ENCODE measurements at regions not wholly inside any gene's neighbourhood (a gene's known extent, or its start where the extent isn't known, plus 50 kb on each side); places are given as distances from the start of the nearest gene placed in this dataset.

DNA sequence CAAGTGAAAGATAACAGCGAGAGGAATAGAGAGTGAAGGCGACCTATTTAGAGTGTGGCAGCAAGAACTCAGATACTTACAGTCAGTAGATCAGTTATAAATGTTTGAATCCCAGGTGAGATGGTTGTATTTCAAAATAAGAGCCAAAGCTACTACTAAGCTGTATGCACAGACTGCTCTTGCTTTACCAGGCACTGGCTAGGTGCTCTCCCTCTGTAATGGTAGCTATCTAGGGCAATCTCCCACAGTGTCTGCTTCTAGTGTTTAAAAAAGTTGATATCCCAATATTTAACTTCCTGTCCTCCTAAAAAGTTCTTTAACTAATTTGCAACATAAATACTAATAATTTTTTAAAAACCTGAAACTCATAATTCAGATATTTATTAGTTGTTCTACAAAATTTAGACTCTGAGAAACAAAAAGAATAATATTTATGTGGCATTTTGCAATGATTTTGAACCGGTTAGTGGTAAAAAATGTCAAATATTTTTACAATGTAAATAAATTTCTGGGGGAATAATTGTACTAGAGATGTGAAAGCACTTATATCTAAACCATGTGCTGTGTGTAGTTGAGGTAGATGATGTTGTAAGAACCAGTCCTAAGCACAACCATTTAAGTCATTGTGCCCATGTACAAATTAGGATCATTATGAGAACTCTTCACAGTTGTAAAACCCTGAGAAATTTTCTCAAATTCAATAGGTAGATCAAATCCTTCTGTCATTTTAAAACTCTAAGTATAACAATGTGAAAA is 349.3 kb upstream of the SEMA3D start:
- Histone ChIP-seq H3K27me3 (ENCODE audit: insufficient read depth, low read length, poor library complexity, severe bottlenecking) (no peaks in the 10 kb centered on the region), H3K27ac (ENCODE audit: low read depth, low read length) (no peak overlapping the region), H3K4me3 (ENCODE audit: low read length) (no peak overlapping the region), H3K4me1 (ENCODE audit: insufficient read depth, low read length) (no peaks in the 10 kb centered on the region), H3K9me3 (ENCODE audit: low read length) (no peaks in the 10 kb centered on the region), H3K36me3 (ENCODE audit: insufficient read depth, low read length) (no peaks in the 10 kb centered on the region)
- no peak for DNase-seq
- Mint-ChIP-seq H3K27me3 (no peaks in the 10 kb centered on the region), H3K9me3 (peaks cover 0 to 8% (median 3%) of the 10 kb centered on the region in 5 donors), H3K4me3 (no peak overlapping the region), H3K27ac (no peak overlapping the region), H3K4me1 (no peaks in the 10 kb centered on the region), H3K36me3 (no peaks in the 10 kb centered on the region)
- POLR2A ChIA-PET: no interaction called here
- CTCF ChIA-PET: no interaction called here

DNA sequence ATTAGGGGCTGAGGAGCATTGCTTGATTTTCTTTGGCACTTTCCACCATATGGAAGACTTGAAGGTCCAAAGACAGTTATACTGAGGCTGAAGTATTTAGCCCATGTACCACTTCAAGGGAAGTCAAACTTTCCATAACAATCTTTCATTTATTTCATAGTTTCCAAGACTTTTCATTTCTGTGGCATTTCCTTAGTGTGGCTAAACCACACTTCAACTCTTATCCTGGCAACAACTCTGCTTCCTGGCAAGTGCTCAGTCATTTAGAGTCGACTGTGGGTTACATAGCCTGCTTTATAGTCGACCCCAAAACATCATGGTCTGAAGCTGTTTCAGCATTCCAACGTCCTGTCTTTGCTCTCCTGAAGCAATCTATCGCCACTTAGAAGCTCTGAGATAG is 343.0 kb upstream of the SEMA3D start:
- Histone ChIP-seq H3K4me3 (ENCODE audit: low read length) (no peak overlapping the region), H3K36me3 (ENCODE audit: insufficient read depth, low read length) (no peaks in the 10 kb centered on the region), H3K9me3 (ENCODE audit: low read length) (no peaks in the 10 kb centered on the region), H3K27ac (ENCODE audit: low read depth, low read length) (no peak overlapping the region), H3K4me1 (ENCODE audit: insufficient read depth, low read length) (no peaks in the 10 kb centered on the region), H3K27me3 (ENCODE audit: insufficient read depth, low read length, poor library complexity, severe bottlenecking) (no peaks in the 10 kb centered on the region)
- no peak for DNase-seq
- H3K27me3 Mint-ChIP-seq: no peaks in the 10 kb centered on the region
- no peak overlapping the region for H3K27ac Mint-ChIP-seq
- ChIA-PET CTCF (no interaction called here), POLR2A (no interaction called here)
- H3K4me1 Mint-ChIP-seq: no peaks in the 10 kb centered on the region
- H3K9me3 Mint-ChIP-seq: peaks cover 0 to 24% (median 5%) of the 10 kb centered on the region in 5 donors
- no peak overlapping the region for H3K4me3 Mint-ChIP-seq
- no peaks in the 10 kb centered on the region for H3K36me3 Mint-ChIP-seq

DNA sequence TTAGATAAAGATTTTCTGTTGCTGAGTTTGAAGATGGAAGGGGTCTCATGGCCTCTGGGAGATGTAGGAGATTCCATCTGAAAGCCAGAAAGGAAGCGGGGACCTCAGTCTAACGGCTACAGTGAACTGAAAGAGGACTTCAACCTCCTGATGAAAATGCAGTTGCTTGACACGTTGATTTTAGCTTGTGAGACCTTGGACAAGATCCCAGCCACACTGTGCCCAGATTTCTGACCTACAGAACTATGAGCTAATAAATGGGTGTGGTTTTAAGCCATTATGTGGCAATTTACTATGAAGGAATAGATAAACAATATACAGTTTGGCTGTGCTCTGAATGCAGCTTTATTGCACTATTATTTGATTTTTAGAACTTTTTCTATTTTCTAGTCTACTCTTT is 342.3 kb upstream of the SEMA3D start:
- ChIA-PET CTCF (no interaction called here), POLR2A (no interaction called here)
- no peaks in the 10 kb centered on the region for H3K27me3 Mint-ChIP-seq
- no peak overlapping the region for H3K4me3 Mint-ChIP-seq
- no peaks in the 10 kb centered on the region for H3K36me3 Mint-ChIP-seq
- H3K4me3 ChIP-seq (ENCODE audit: low read length): no peak overlapping the region
- H3K9me3 Mint-ChIP-seq: peaks cover 0 to 29% (median 5%) of the 10 kb centered on the region in 5 donors
- H3K36me3 ChIP-seq (ENCODE audit: insufficient read depth, low read length): no peaks in the 10 kb centered on the region
- no peak overlapping the region for H3K27ac ChIP-seq (ENCODE audit: low read depth, low read length)
- H3K27me3 ChIP-seq (ENCODE audit: insufficient read depth, low read length, poor library complexity, severe bottlenecking): no peaks in the 10 kb centered on the region
- no peaks in the 10 kb centered on the region for H3K4me1 ChIP-seq (ENCODE audit: insufficient read depth, low read length)
- H3K4me1 Mint-ChIP-seq: no peaks in the 10 kb centered on the region
- DNase-seq: no peak
- H3K9me3 ChIP-seq (ENCODE audit: low read length): no peaks in the 10 kb centered on the region
- no peak overlapping the region for H3K27ac Mint-ChIP-seq

DNA sequence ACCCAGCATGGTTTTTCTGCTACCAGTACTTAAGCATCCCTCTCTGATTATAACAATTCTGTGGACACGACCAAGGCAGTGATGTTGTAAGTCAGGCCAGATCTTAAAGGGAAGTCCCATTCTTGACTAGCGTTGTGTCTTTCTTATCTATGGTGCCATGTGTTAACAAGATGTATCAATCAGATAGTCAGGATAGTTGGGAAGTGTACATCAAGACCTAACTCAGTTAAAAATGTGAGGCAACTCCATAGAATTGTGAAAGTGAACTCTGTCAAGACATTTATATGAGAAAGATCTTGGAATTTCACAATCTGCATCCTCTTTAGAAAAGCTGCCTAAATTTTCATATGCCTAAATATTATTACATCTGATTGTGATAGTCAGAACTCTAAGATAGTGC is 341.7 kb upstream of the SEMA3D start:
- Histone ChIP-seq H3K27ac (ENCODE audit: low read depth, low read length) (no peak overlapping the region), H3K4me3 (ENCODE audit: low read length) (no peak overlapping the region), H3K36me3 (ENCODE audit: insufficient read depth, low read length) (no peaks in the 10 kb centered on the region), H3K27me3 (ENCODE audit: insufficient read depth, low read length, poor library complexity, severe bottlenecking) (no peaks in the 10 kb centered on the region), H3K9me3 (ENCODE audit: low read length) (no peaks in the 10 kb centered on the region), H3K4me1 (ENCODE audit: insufficient read depth, low read length) (no peaks in the 10 kb centered on the region)
- Mint-ChIP-seq H3K4me3 (no peak overlapping the region), H3K27me3 (no peaks in the 10 kb centered on the region), H3K4me1 (no peaks in the 10 kb centered on the region), H3K27ac (no peak overlapping the region), H3K36me3 (no peaks in the 10 kb centered on the region), H3K9me3 (peaks cover 0 to 29% (median 5%) of the 10 kb centered on the region in 5 donors)
- no peak for DNase-seq
- ChIA-PET POLR2A (no interaction called here), CTCF (no interaction called here)

DNA sequence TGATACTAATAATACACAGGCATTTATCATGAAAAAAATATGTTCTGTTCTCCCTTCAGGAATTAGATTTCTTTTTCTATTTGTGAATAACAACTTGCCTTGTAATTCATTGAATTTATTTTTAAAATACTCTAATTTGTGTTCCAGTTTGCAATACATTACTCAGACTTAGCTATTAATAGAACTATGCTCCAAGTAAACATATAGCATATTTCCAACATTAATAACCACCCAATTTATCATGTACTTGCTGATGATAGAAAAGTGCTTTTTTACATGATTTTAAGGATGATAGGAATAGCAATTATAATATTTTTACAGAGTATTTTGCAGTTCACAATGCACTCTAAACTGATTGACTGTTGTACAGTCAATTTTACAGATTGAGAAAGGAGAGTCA is 338.8 kb upstream of the SEMA3D start:
- no peaks in the 10 kb centered on the region for H3K27me3 Mint-ChIP-seq
- Histone ChIP-seq H3K27ac (ENCODE audit: low read depth, low read length) (no peak overlapping the region), H3K4me1 (ENCODE audit: insufficient read depth, low read length) (no peaks in the 10 kb centered on the region), H3K9me3 (ENCODE audit: low read length) (no peaks in the 10 kb centered on the region), H3K27me3 (ENCODE audit: insufficient read depth, low read length, poor library complexity, severe bottlenecking) (no peaks in the 10 kb centered on the region), H3K4me3 (ENCODE audit: low read length) (no peak overlapping the region), H3K36me3 (ENCODE audit: insufficient read depth, low read length) (no peaks in the 10 kb centered on the region)
- H3K36me3 Mint-ChIP-seq: no peaks in the 10 kb centered on the region
- ChIA-PET POLR2A (no interaction called here), CTCF (no interaction called here)
- H3K4me3 Mint-ChIP-seq: no peak overlapping the region
- peaks cover 0 to 30% (median 5%) of the 10 kb centered on the region in 5 donors for H3K9me3 Mint-ChIP-seq
- H3K4me1 Mint-ChIP-seq: no peaks in the 10 kb centered on the region
- no peak overlapping the region for H3K27ac Mint-ChIP-seq
- DNase-seq: no peak

DNA sequence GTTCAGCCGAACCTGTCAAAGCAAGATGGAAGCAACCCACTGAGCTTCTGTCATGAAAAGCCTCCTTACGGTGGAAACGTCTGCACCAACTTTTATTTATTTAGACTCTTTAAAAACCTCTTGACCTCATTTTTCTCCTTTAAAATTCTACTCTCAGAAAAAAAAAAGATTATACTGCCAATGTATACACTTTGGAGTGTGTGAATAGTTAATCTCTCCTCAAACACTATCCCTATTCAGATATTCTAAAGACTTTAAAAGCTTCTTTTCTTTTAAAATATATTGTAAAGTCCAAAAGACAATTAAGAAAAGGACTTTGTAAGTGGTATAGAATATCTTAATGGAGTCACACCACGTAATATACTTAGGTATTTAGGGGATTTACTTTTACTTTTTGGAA is 335.2 kb upstream of the SEMA3D start:
- Histone ChIP-seq H3K27me3 (ENCODE audit: insufficient read depth, low read length, poor library complexity, severe bottlenecking) (no peaks in the 10 kb centered on the region), H3K9me3 (ENCODE audit: low read length) (no peaks in the 10 kb centered on the region), H3K4me3 (ENCODE audit: low read length) (no peak overlapping the region), H3K27ac (ENCODE audit: low read depth, low read length) (no peak overlapping the region), H3K4me1 (ENCODE audit: insufficient read depth, low read length) (no peaks in the 10 kb centered on the region), H3K36me3 (ENCODE audit: insufficient read depth, low read length) (no peaks in the 10 kb centered on the region)
- no peak for DNase-seq
- POLR2A ChIA-PET: no interaction called here
- Mint-ChIP-seq H3K36me3 (no peaks in the 10 kb centered on the region), H3K4me3 (no peak overlapping the region), H3K9me3 (peaks cover 0 to 16% (median 6%) of the 10 kb centered on the region in 5 donors), H3K27ac (no peak overlapping the region), H3K4me1 (no peaks in the 10 kb centered on the region), H3K27me3 (no peaks in the 10 kb centered on the region)
- CTCF ChIA-PET: no interaction called here

DNA sequence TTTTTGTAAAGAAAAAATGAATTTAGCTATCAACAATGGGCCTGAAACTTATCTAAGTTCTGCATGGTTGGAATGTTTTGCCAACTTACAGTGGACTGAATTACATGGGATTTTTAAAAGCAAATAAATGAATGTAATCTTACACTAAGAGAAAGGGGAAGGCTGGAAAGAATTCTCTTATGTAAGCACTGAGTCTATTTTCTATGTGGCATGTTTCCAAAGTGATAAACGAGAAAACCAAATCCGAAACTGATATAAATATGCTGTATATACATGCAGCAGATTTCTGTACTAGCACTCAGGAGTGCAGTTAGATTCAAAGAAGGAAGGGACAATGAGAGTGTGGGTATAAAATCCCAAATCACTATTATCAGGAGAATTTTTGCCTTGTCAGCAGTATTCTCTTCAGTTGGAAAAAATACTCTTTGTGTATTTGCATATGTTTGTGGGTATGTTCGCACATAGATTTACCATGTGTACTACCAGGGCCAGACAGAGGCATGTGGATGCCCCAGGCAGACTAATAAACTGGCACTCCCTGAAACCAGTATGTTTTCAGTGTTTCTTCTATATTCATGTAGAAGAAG is 334.3 kb upstream of the SEMA3D start:
- Histone ChIP-seq H3K36me3 (ENCODE audit: insufficient read depth, low read length) (no peaks in the 10 kb centered on the region), H3K4me3 (ENCODE audit: low read length) (no peak overlapping the region), H3K27ac (ENCODE audit: low read depth, low read length) (no peak overlapping the region), H3K9me3 (ENCODE audit: low read length) (no peaks in the 10 kb centered on the region), H3K27me3 (ENCODE audit: insufficient read depth, low read length, poor library complexity, severe bottlenecking) (no peaks in the 10 kb centered on the region), H3K4me1 (ENCODE audit: insufficient read depth, low read length) (no peaks in the 10 kb centered on the region)
- ChIA-PET POLR2A (no interaction called here), CTCF (no interaction called here)
- Mint-ChIP-seq H3K27ac (no peak overlapping the region), H3K36me3 (no peaks in the 10 kb centered on the region), H3K4me1 (no peaks in the 10 kb centered on the region), H3K9me3 (peaks cover 0 to 19% (median 3%) of the 10 kb centered on the region in 5 donors), H3K4me3 (no peak overlapping the region), H3K27me3 (no peaks in the 10 kb centered on the region)
- DNase-seq: no peak

DNA sequence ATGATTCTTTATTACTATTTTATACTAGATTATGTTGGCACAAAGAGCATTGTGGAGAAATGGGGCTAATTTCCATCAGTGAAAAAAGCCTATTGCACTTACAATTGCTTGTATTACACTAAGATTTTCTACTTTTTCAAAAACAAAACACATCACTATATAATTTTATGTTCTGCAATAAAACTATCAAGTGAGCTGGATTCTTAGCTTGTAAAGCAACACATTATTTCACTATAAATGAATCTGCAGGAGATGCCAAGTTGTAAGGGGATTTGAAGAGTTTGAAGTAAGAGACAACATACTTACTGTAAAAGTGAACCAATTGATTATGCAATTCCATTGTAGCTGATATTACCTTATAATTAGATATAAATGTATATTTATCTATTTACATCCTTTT is 333.3 kb upstream of the SEMA3D start:
- CTCF ChIA-PET: no interaction called here
- Histone ChIP-seq H3K4me1 (ENCODE audit: insufficient read depth, low read length) (no peaks in the 10 kb centered on the region), H3K27ac (ENCODE audit: low read depth, low read length) (no peak overlapping the region), H3K4me3 (ENCODE audit: low read length) (no peak overlapping the region), H3K9me3 (ENCODE audit: low read length) (no peaks in the 10 kb centered on the region), H3K36me3 (ENCODE audit: insufficient read depth, low read length) (no peaks in the 10 kb centered on the region), H3K27me3 (ENCODE audit: insufficient read depth, low read length, poor library complexity, severe bottlenecking) (no peaks in the 10 kb centered on the region)
- H3K4me3 Mint-ChIP-seq: no peak overlapping the region
- peaks cover 0 to 30% (median 3%) of the 10 kb centered on the region in 5 donors for H3K9me3 Mint-ChIP-seq
- POLR2A ChIA-PET: no interaction called here
- H3K27me3 Mint-ChIP-seq: no peaks in the 10 kb centered on the region
- H3K4me1 Mint-ChIP-seq: no peaks in the 10 kb centered on the region
- no peak for DNase-seq
- no peaks in the 10 kb centered on the region for H3K36me3 Mint-ChIP-seq
- H3K27ac Mint-ChIP-seq: no peak overlapping the region
